HCT116 (cell line): ENCODE measurements at regions not wholly inside any gene's neighbourhood (a gene's known extent, or its start where the extent isn't known, plus 50 kb on each side); places are given as distances from the start of the nearest gene placed in this dataset.

Experiments used
- ATAC-seq: fragments of 200-7000 bp; cut with Tn5 transposase; 2 replicates; pipeline ENCODE4 v1.9.1; 2020; ENCODE audit warnings: mild to moderate bottlenecking, moderate library complexity
- BruUV-seq: library from RNA; stranded (reverse); fragments of 400-500 nt; replicated peaks from 2 replicates; lab custom pipeline; 2021; lab: Mats Ljungman, UMichigan
- CTCF ChIA-PET: fragments of 300-600 bp; sonication (Branson Sonifier 250); formaldehyde crosslinking; loops from one replicate; lab custom pipeline; 2021; ENCODE audit warnings: antibody characterized with exemption; lab: Charles Lee
- POLR2A ChIA-PET: fragments of 300-600, 350-600 bp; sonication (Branson Sonifier 250); formaldehyde crosslinking; loops from one replicate; lab custom pipeline; 2021; ENCODE audit warnings: antibody characterized with exemption; lab: Charles Lee
- RAD21 ChIA-PET, 2 experiments: fragments of 300-600 bp; sonication (Branson Sonifier 250); formaldehyde crosslinking; loops; one replicate each; lab custom pipeline; 2023; ENCODE audit warnings: low total read pairs in 2 of 2; ENCODE audit not compliant: uncharacterized antibody in 2 of 2, unreplicated experiment in 2 of 2, low non-redundant PET in 1 of 2; lab: Charles Lee
- DNase-seq: peaks from one replicate; pipeline ENCODE4 v3.0.0-alpha.2; 2010; ENCODE audit warnings: low read depth, low spot score
- H2AFZ ChIP-seq: fragments of 200-600 bp; shearing (Covaris generic), sonication (generic); 2 replicates; pipeline ENCODE4 v1.6.1; 2017; ENCODE audit warnings: low read depth, mixed run types, mixed read lengths, antibody characterized with exemption, low read length; ENCODE audit not compliant: poor library complexity, severe bottlenecking
- H3K27ac ChIP-seq: 2 replicates; pipeline ENCODE4 v1.5.1; 2012; ENCODE audit warnings: low read depth, low read length
- H3K27me3 ChIP-seq: fragments of 200-600 bp; sonication (generic); 2 replicates; pipeline ENCODE4 v1.6.1; 2016; ENCODE audit warnings: mixed run types, low read length, mixed read lengths; ENCODE audit not compliant: insufficient read depth
- H3K36me3 ChIP-seq, 2 experiments: fragments of 200-500 bp in 1 of 2; fragments of 200-600 bp in 1 of 2; sonication (Bioruptor generic) in 1 of 2; sonication (generic) in 1 of 2; 2 replicates each; pipeline versions ENCODE4 v1.5.1 to v1.6.1; 2014 to 2016; ENCODE audit warnings: low read length in 2 of 2, inconsistent platforms in 1 of 2, mixed read lengths in 1 of 2, mixed run types in 1 of 2; ENCODE audit not compliant: insufficient read depth in 2 of 2, control insufficient read depth in 1 of 2
- H3K4me1 ChIP-seq, 2 experiments: fragments of 200-600 bp in 1 of 2; sonication (generic) in 1 of 2; 2 replicates each; pipeline versions ENCODE4 v1.5.1 to v1.6.1; 2012 to 2017; ENCODE audit warnings: low read length in 2 of 2, inconsistent platforms in 1 of 2, mild to moderate bottlenecking in 1 of 2, mixed read lengths in 1 of 2, mixed run types in 1 of 2, moderate library complexity in 1 of 2; ENCODE audit not compliant: insufficient read depth in 2 of 2, control insufficient read depth in 1 of 2
- H3K4me2 ChIP-seq: fragments of 200-600 bp; sonication (generic); 2 replicates; pipeline ENCODE4 v1.6.1; 2017; ENCODE audit warnings: mixed run types, low read length, mixed read lengths
- H3K4me3 ChIP-seq, 2 experiments: fragments of 200-600 bp in 1 of 2; sonication (generic) in 1 of 2; replicated peaks in 1 of 2; 2 replicates each; pipeline ENCODE4 v1.5.1; 2011 to 2016; ENCODE audit warnings: low read length in 2 of 2, control low read depth in 1 of 2, low read depth in 1 of 2, mild to moderate bottlenecking in 1 of 2, mixed read lengths in 1 of 2, mixed run types in 1 of 2
- H3K79me2 ChIP-seq: fragments of 200-600 bp; sonication (generic); 2 replicates; pipeline ENCODE4 v1.6.1; 2017; ENCODE audit warnings: mild to moderate bottlenecking, mixed run types, low read length, moderate library complexity, mixed read lengths; ENCODE audit not compliant: insufficient read depth
- H3K9ac ChIP-seq: fragments of 200-600 bp; sonication (generic); 2 replicates; pipeline ENCODE4 v1.6.1; 2016; ENCODE audit warnings: low read length, mixed read lengths
- H3K9me2 ChIP-seq: fragments of 200-600 bp; sonication (generic), shearing (Covaris generic); 2 replicates; pipeline ENCODE4 v1.6.1; 2017; ENCODE audit warnings: mixed run types, mild to moderate bottlenecking, moderate library complexity; ENCODE audit not compliant: insufficient read depth
- H3K9me3 ChIP-seq, 2 experiments: fragments of 200-500 bp in 1 of 2; fragments of 200-600 bp in 1 of 2; sonication (Bioruptor generic) in 1 of 2; sonication (generic) in 1 of 2; 2 replicates each; pipeline ENCODE4 v1.6.1; 2014 to 2017; ENCODE audit warnings: low read length in 2 of 2, mixed read lengths in 2 of 2, inconsistent platforms in 1 of 2, low read depth in 1 of 2, mild to moderate bottlenecking in 1 of 2, mixed run types in 1 of 2, moderate library complexity in 1 of 2; ENCODE audit not compliant: control insufficient read depth in 1 of 2, insufficient read depth in 1 of 2
- H4K20me1 ChIP-seq: fragments of 200-600 bp; sonication (generic), shearing (Covaris generic); 2 replicates; pipeline ENCODE4 v1.6.1; 2017; ENCODE audit warnings: mixed run types, mild to moderate bottlenecking, moderate library complexity; ENCODE audit not compliant: insufficient read depth
- CBX3 ChIP-seq: IDR thresholded peaks from 2 replicates; pipeline ENCODE4 v1.6.1; 2012; ENCODE audit warnings: low read depth
- CEBPB ChIP-seq: IDR thresholded peaks from 2 replicates; pipeline ENCODE4 v1.6.1; 2012; ENCODE audit warnings: low read depth
- EGR1 ChIP-seq: IDR thresholded peaks from 2 replicates; pipeline ENCODE4 v1.6.1; 2012; ENCODE audit warnings: low read depth
- ELF1 ChIP-seq: IDR thresholded peaks from 2 replicates; pipeline ENCODE4 v1.6.1; 2012; ENCODE audit warnings: low read depth, borderline replicate concordance
- EZH2 ChIP-seq: fragments of 200-600 bp; sonication (generic); IDR thresholded peaks from 2 replicates; pipeline ENCODE4 v1.6.1; 2017; ENCODE audit warnings: antibody characterized with exemption, mixed run types
- EZH2phosphoT487 ChIP-seq: fragments of 200-600 bp; IDR thresholded peaks from 2 replicates; pipeline ENCODE4 v1.6.1; 2018; ENCODE audit warnings: antibody characterized with exemption, borderline replicate concordance
- JUND ChIP-seq: IDR thresholded peaks from 2 replicates; pipeline ENCODE4 v1.6.1; 2012
- MAX ChIP-seq: IDR thresholded peaks from 2 replicates; pipeline ENCODE4 v1.6.1; 2012
- POLR2AphosphoS5 ChIP-seq: IDR thresholded peaks from 2 replicates; pipeline ENCODE4 v1.6.1; 2011; ENCODE audit warnings: mild to moderate bottlenecking, low read depth, low read length, moderate library complexity
- RAD21 ChIP-seq: IDR thresholded peaks from 2 replicates; pipeline ENCODE4 v1.6.1; 2012; ENCODE audit warnings: low read depth, mild to moderate bottlenecking
- REST ChIP-seq: IDR thresholded peaks from 2 replicates; pipeline ENCODE4 v1.6.1; 2012; ENCODE audit warnings: low read depth
- SIN3A ChIP-seq: IDR thresholded peaks from 2 replicates; pipeline ENCODE4 v1.6.1; 2012; ENCODE audit warnings: low read depth
- SP1 ChIP-seq: IDR thresholded peaks from 2 replicates; pipeline ENCODE4 v1.6.1; 2012; ENCODE audit warnings: low read depth
- SRF ChIP-seq: IDR thresholded peaks from 2 replicates; pipeline ENCODE4 v1.6.1; 2012; ENCODE audit warnings: low read depth
- TCF7L2 ChIP-seq: IDR thresholded peaks from 2 replicates; pipeline ENCODE4 v1.7.0; 2011; ENCODE audit warnings: borderline replicate concordance, inconsistent platforms; ENCODE audit not compliant: insufficient read depth, insufficient read length; ENCODE audit errors: extremely low read depth
- YY1 ChIP-seq: IDR thresholded peaks from 2 replicates; pipeline ENCODE4 v1.6.1; 2011; ENCODE audit warnings: low read length, low read depth, moderate library complexity, mild to moderate bottlenecking; ENCODE audit not compliant: insufficient replicate concordance; ENCODE audit errors: extremely low read depth
- ZBTB33 ChIP-seq: IDR thresholded peaks from 2 replicates; pipeline ENCODE4 v1.6.1; 2011; ENCODE audit warnings: mild to moderate bottlenecking, low read length, moderate library complexity; ENCODE audit not compliant: insufficient replicate concordance; ENCODE audit errors: extremely low read depth
- ZFX ChIP-seq: fragments of 450-650 bp; IDR thresholded peaks from 2 replicates; pipeline ENCODE4 v1.6.1; 2017
- ZNF274 ChIP-seq: fragments of 200-500 bp; sonication (Bioruptor generic); IDR thresholded peaks from 2 replicates; pipeline ENCODE4 v1.6.1; 2014; ENCODE audit warnings: mild to moderate bottlenecking, low read depth, low read length, inconsistent platforms
- intact Hi-C: fragments of 100-400 bp; cut with micrococcal nuclease; formaldehyde crosslinking; loops from 2 replicates; pipeline ENCODE4 v1.10.0; 2022
- TF ChIP-seq, protein P1 (sequence below), 3 experiments: fragments of 200-600 bp in 1 of 3; sonication (generic) in 1 of 3; IDR thresholded peaks in 2 of 3; conservative IDR thresholded peaks in 1 of 3; 2 replicates each; pipeline ENCODE4 v1.5.1; 2012 to 2017; ENCODE audit warnings: low read depth in 2 of 3, low read length in 2 of 3, antibody characterized with exemption in 1 of 3, borderline replicate concordance in 1 of 3, control low read depth in 1 of 3, mild to moderate bottlenecking in 1 of 3, mixed read lengths in 1 of 3, mixed run types in 1 of 3, moderate library complexity in 1 of 3; ENCODE audit not compliant: insufficient read depth in 1 of 3

DNA sequence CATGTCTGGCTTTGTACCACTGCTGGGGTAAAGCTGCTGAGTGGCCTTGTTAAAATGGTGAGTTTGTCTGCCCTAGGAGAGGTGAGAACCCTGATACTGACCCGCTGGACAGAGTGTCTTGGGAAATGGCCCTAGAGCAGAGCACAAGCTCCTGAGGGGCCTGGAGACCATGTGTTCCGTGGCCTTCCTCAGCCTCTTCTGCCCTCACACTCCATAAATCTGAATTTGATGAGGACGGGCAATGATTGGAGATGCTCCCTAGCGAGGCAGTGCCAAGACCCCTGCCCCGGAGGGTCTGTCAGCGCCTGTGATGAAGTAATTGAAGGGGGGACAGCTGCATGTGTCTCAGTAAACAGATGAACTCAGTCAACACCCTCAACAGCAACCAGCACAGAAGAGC lies 54.1 kb downstream of the KCNA5 start:
- RAD21 ChIA-PET = no interaction called here
- CTCF ChIA-PET = no interaction called here
- intact Hi-C loops = loop anchor here (2.0 kb wide), 1 partner anchor 345 kb away; no protein-coding TSS in a partner anchor
- Histone ChIP-seq H3K27ac (no peak overlapping the region), H3K36me3 (no peaks in the 10 kb centered on the region), H3K9me3 (no peaks in the 10 kb centered on the region), H3K4me1 (0 out of 4 replicates have a peak, but pooled peaks cover 0 to 5% of the 10 kb centered on the region in 2 experiments), H4K20me1 (no peaks in the 10 kb centered on the region), H3K4me3 (no peak overlapping the region), H3K27me3 (peaks cover 72% of the 10 kb centered on the region), H3K9ac (no peak overlapping the region), H2AFZ (no peak overlapping the region), H3K79me2 (no peaks in the 10 kb centered on the region), H3K9me2 (no peaks in the 10 kb centered on the region), H3K4me2 (no peak overlapping the region)
- ATAC-seq (no peak), DNase-seq (no peak)
- no TSS peak for BruUV-seq
- TF ChIP-seq CEBPB = no peak
- TF ChIP-seq JUND = no peak
- no peak for TF ChIP-seq ZNF274
- TF ChIP-seq SRF = no peak
- TF ChIP-seq SIN3A = no peak
- TF ChIP-seq MAX = no peak
- TF ChIP-seq, protein P1, sequence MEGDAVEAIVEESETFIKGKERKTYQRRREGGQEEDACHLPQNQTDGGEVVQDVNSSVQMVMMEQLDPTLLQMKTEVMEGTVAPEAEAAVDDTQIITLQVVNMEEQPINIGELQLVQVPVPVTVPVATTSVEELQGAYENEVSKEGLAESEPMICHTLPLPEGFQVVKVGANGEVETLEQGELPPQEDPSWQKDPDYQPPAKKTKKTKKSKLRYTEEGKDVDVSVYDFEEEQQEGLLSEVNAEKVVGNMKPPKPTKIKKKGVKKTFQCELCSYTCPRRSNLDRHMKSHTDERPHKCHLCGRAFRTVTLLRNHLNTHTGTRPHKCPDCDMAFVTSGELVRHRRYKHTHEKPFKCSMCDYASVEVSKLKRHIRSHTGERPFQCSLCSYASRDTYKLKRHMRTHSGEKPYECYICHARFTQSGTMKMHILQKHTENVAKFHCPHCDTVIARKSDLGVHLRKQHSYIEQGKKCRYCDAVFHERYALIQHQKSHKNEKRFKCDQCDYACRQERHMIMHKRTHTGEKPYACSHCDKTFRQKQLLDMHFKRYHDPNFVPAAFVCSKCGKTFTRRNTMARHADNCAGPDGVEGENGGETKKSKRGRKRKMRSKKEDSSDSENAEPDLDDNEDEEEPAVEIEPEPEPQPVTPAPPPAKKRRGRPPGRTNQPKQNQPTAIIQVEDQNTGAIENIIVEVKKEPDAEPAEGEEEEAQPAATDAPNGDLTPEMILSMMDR (IDR thresholded peaks at IDR 0.05 in 2 of 3, conservative IDR thresholded peaks at IDR 0.05 in 1 of 3; ENCODE audit: borderline replicate concordance in 1 of 3, insufficient read depth in 1 of 3, low read depth in 2 of 3, low read length in 2 of 3) = no peak
- TF ChIP-seq ZFX = no peak
- TF ChIP-seq EGR1 = no peak
- no peak for TF ChIP-seq SP1
- TF ChIP-seq ELF1 = no peak
- no peak for TF ChIP-seq POLR2AphosphoS5
- no peak for TF ChIP-seq RAD21
- TF ChIP-seq TCF7L2 = no peak
- TF ChIP-seq YY1 = no peak
- no peak for TF ChIP-seq ZBTB33
- TF ChIP-seq REST = no peak
- TF ChIP-seq EZH2 = no peak
- TF ChIP-seq EZH2phosphoT487 = no peak
- TF ChIP-seq CBX3 = no peak
- POLR2A ChIA-PET = no interaction called here
